Esophagus squamous epithelium (tissue), 5 donors: ENCODE measurements at regions not wholly inside any gene's neighbourhood (a gene's known extent, or its start where the extent isn't known, plus 50 kb on each side); places are given as distances from the start of the nearest gene placed in this dataset.
"Not testable (repeated sequence)": the region's sequence is repeated elsewhere in the genome, so short reads cannot be mapped to it uniquely, and the experiment has no call there.

Experiments
- DNase-seq: peaks from one replicate; lab custom pipeline; 2025; lab: John Stamatoyannopoulos, UW
- H3K27ac ChIP-seq, 4 donors: fragments of 200-600 bp; sonication (generic); one replicate each; pipeline ENCODE4 v1.5.1; 2016 to 2019; ENCODE audit warnings: mild to moderate bottlenecking in 1 of 4
- H3K27me3 ChIP-seq, 4 donors: fragments of 200-600 bp; sonication (generic); 1 replicate in 3 of 4; 2 replicates in 1 of 4; pipeline versions ENCODE4 v1.5.1 to v1.6.0; 2017 to 2021; ENCODE audit warnings: antibody characterized with exemption in 1 of 4
- H3K36me3 ChIP-seq, 3 donors: fragments of 200-600 bp; sonication (generic); one replicate each; pipeline ENCODE4 v1.5.1; 2016 to 2019
- H3K4me1 ChIP-seq, 3 donors: fragments of 200-600 bp; sonication (generic); one replicate each; pipeline ENCODE4 v1.5.1; 2017 to 2019
- H3K4me3 ChIP-seq, 4 donors: fragments of 200-600 bp; sonication (generic); 1 replicate in 3 of 4; 2 replicates in 1 of 4; pipeline ENCODE4 v1.5.1; 2016 to 2019; ENCODE audit warnings: mild to moderate bottlenecking in 2 of 4, moderate library complexity in 1 of 4
- H3K9me3 ChIP-seq, 3 donors: fragments of 200-600 bp; sonication (generic); one replicate each; pipeline ENCODE4 v1.5.1; 2016 to 2019
- POLR2A ChIP-seq, 4 donors: fragments of 450-650 bp; IDR thresholded peaks; one replicate each; pipeline ENCODE4 v1.6.1; 2017; ENCODE audit warnings: antibody characterized with exemption in 4 of 4, mild to moderate bottlenecking in 4 of 4, moderate library complexity in 3 of 4
- WGBS, 2 donors: methylation state at CpG; one replicate each; pipeline ENCODE4 v1.1.5; 2018; 5-methylcytosine and 5-hydroxymethylcytosine counted together
- intact Hi-C: fragments of 100-400 bp; cut with DNase I; formaldehyde crosslinking; loops from one replicate; pipeline ENCODE4 v1.15.0; 2022
- TF ChIP-seq, protein P1 (sequence below), 6 experiments: fragments of 450-650 bp in 4 of 6; fragments of 200-600 bp in 2 of 6; sonication (generic) in 2 of 6; IDR thresholded peaks; one replicate each; pipeline ENCODE4 v1.5.1; 2016 to 2019; ENCODE audit warnings: antibody characterized with exemption in 6 of 6, mild to moderate bottlenecking in 4 of 6, moderate library complexity in 4 of 6
- donor health status: DM: yes; HTN: yes; CAD: no.

DNA sequence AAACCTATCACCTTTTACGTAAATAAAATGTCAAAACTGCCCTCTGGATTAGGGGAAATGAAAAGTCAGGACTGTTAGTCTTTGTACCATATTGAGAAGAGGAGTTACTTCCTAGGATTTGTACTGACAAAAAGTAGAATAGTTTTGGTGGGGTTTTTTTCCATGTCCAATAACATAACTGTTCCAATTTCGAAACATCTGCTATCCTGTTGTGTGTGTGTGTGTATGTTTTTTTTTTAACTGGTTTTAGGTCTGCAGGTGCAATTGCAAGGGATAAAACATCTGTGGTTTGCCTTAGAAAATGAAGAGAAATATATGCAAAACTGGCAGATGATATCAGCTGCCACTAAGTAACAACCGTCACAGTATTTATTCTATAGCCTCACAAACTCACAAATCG lies 506.8 kb downstream of the NFIB start:
- WGBS, 2 donors, result 80 to 85% methylated on average over 4 of the region's 4 CpGs
- TF ChIP-seq, protein P1, sequence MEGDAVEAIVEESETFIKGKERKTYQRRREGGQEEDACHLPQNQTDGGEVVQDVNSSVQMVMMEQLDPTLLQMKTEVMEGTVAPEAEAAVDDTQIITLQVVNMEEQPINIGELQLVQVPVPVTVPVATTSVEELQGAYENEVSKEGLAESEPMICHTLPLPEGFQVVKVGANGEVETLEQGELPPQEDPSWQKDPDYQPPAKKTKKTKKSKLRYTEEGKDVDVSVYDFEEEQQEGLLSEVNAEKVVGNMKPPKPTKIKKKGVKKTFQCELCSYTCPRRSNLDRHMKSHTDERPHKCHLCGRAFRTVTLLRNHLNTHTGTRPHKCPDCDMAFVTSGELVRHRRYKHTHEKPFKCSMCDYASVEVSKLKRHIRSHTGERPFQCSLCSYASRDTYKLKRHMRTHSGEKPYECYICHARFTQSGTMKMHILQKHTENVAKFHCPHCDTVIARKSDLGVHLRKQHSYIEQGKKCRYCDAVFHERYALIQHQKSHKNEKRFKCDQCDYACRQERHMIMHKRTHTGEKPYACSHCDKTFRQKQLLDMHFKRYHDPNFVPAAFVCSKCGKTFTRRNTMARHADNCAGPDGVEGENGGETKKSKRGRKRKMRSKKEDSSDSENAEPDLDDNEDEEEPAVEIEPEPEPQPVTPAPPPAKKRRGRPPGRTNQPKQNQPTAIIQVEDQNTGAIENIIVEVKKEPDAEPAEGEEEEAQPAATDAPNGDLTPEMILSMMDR (IDR thresholded peaks at IDR 0.05), result no peak
- TF ChIP-seq POLR2A (IDR thresholded peaks at IDR 0.05), result no peak
- Histone ChIP-seq H3K4me1 (no peaks in the 10 kb centered on the region), H3K4me3 (no peak overlapping the region), H3K36me3 (no peaks in the 10 kb centered on the region), H3K27ac (no peak overlapping the region), H3K27me3 (no peaks in the 10 kb centered on the region), H3K9me3 (no peaks in the 10 kb centered on the region)
- no peak for DNase-seq
- intact Hi-C loops, result no loop called here

DNA sequence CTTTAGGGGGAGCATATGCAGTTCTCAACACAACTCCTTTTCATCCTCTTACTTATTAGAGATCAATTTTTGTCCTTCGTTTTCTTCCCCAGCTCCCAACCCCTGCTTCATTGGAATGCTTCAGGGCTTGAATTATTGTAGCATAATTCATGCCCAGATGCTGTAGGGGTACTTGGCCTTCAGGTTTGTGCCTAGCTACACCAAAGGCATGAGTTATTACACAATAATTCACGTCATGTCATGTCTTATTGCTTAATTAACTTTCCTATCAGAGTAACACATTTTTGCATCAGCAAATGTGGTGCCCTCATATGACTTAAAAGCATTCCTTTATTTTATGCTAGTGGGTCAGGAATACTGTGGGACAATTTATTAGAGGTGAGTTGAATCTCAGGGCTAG lies 507.2 kb downstream of the NFIB start:
- DNase-seq, result no peak
- 35 to 38% methylated on average over 2 of the region's 2 CpGs for WGBS, 2 donors
- intact Hi-C loops, result no loop called here

DNA sequence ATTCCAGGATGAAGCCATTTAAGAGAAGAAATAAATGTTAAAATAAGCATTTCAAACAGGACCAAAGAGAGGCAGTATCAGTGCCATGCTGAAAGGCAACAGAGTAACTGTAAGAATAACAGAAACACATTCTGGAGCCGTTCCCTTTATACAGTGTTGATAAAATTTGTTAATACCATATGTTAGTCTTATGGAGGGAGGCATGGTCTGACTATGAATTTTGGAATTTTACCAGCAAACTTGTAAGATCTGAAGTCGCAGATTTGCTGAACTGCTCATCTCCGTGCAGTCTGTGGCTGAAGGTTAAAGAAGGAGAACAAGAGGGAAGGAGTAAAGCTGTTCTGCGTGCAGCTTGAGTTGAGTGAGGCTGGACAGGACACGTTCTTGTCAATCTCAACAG lies 508.4 kb downstream of the NFIB start:
- TF ChIP-seq, protein P1 (IDR thresholded peaks at IDR 0.05), result no peak
- H3K27me3 ChIP-seq, result no peaks in the 10 kb centered on the region
- WGBS, 2 donors, result 54 to 60% methylated on average over 5 of the region's 5 CpGs
- H3K4me1 ChIP-seq, result no peaks in the 10 kb centered on the region
- H3K27ac ChIP-seq, result no peak overlapping the region
- no peak for DNase-seq
- intact Hi-C loops, result no loop called here
- no peaks in the 10 kb centered on the region for H3K36me3 ChIP-seq
- no peak overlapping the region for H3K4me3 ChIP-seq
- H3K9me3 ChIP-seq, result no peaks in the 10 kb centered on the region

More for the DNA sequence above, 507.2 kb downstream of the NFIB start:
- no peaks in the 10 kb centered on the region for H3K36me3 ChIP-seq
- no peaks in the 10 kb centered on the region for H3K4me1 ChIP-seq
- no peaks in the 10 kb centered on the region for H3K9me3 ChIP-seq
- TF ChIP-seq, protein P1 (IDR thresholded peaks at IDR 0.05), result no peak
- no peak for TF ChIP-seq POLR2A (IDR thresholded peaks at IDR 0.05)
- H3K4me3 ChIP-seq, result no peak overlapping the region
- no peak overlapping the region for H3K27ac ChIP-seq
- H3K27me3 ChIP-seq, result no peaks in the 10 kb centered on the region

DNA sequence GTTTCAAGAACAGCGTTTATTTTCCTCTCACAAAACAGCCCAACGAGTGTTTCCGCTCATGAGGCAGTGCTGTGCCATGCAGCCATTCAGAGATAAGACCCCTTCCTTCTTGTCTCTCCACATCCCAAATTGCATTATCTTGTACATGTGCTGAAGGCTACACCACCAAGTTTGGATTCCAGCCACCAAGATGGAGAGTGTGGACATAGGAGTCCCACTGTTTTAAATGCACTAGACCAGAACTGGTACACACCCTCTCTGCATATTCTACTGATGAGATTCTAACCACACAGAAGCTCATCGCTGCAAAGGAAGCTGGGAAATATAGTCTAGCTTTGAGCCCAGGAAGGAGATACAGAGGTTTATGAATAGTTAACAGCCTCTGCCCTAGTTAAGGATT lies 509.4 kb downstream of the NFIB start:
- Histone ChIP-seq H3K27ac (no peak overlapping the region), H3K9me3 (no peaks in the 10 kb centered on the region), H3K4me1 (no peaks in the 10 kb centered on the region), H3K36me3 (no peaks in the 10 kb centered on the region), H3K27me3 (no peaks in the 10 kb centered on the region), H3K4me3 (no peak overlapping the region)
- intact Hi-C loops, result no loop called here
- no peak for TF ChIP-seq POLR2A (IDR thresholded peaks at IDR 0.05)
- TF ChIP-seq, protein P1 (IDR thresholded peaks at IDR 0.05), result no peak
- no peak for DNase-seq
- WGBS, 2 donors, result 74 to 92% methylated on average over 4 of the region's 4 CpGs

DNA sequence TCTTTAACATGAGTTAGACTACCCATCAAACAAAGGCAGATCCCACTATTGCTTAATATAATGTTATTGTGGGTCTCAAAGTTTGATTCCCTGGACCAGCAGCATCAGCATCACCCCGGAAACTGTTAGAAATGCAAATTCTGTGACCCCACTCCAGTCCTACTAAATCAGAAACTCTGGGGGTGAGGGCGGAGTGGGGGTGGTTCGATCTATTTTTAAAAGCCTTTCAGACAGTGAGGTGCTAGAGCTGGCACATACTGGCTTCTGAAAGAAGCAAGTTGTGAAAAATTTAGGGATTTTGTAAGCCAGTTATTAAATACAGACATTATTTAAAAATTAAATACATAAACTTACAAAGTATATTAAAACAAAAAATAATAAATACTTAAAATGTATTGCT lies 513.2 kb downstream of the NFIB start:
- TF ChIP-seq POLR2A (IDR thresholded peaks at IDR 0.05), result no peak
- TF ChIP-seq, protein P1 (IDR thresholded peaks at IDR 0.05), result no peak
- Histone ChIP-seq H3K27me3 (no peaks in the 10 kb centered on the region), H3K27ac (no peak overlapping the region), H3K36me3 (no peaks in the 10 kb centered on the region), H3K9me3 (no peaks in the 10 kb centered on the region), H3K4me1 (no peaks in the 10 kb centered on the region), H3K4me3 (no peak overlapping the region)
- no peak for DNase-seq
- intact Hi-C loops, result no loop called here
- 85 to 86% methylated on average over 3 of the region's 3 CpGs for WGBS, 2 donors

DNA sequence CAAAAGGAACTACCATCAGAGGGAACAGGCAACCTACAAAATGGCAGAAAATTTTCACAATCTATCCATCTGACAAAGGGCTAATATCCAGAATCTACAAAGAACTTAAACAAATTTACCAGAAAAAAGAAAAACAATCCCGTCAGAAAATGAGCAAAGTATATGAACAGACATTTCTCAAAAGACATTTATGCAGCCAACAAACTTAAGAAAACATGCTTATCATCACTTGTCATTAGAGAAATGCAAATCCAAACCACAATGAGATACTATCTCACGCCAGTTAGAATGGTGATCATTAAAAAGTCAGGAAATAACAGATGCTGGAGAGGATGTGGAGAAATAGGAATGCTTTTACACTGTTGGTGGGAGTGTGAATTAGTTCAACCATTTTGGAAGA lies 516.2 kb downstream of the NFIB start:
- WGBS, 2 donors, result 80 to 86% methylated on average over 2 of the region's 2 CpGs
- H3K4me1 ChIP-seq, intact Hi-C loops, H3K9me3 ChIP-seq, H3K27me3 ChIP-seq, H3K36me3 ChIP-seq, H3K4me3 ChIP-seq, DNase-seq, H3K27ac ChIP-seq: not testable (repeated sequence)
